Activated naive CD8-positive, alpha-beta T cell treated with anti-CD3 and anti-CD28 coated beads, Interleukin-2, amount 50 U/mL, for 24 hours (primary cell): ENCODE measurements at regions not wholly inside any gene's neighbourhood (a gene's known extent, or its start where the extent isn't known, plus 50 kb on each side); places are given as distances from the start of the nearest gene placed in this dataset.

Experiments
- ATAC-seq: fragments of 150-1000 bp; cut with Tn5 transposase; one replicate; pipeline ENCODE4 v1.10.0; 2021
- DNase-seq: peaks from one replicate; pipeline ENCODE4 v3.0.0; 2021
- H3K27ac Mint-ChIP-seq: one replicate; pipeline ENCODE4 v1.8.0; 2021; ENCODE audit warnings: mild to moderate bottlenecking, mixed read lengths
- H3K27me3 Mint-ChIP-seq: one replicate; pipeline ENCODE4 v1.8.0; 2021; ENCODE audit warnings: mixed read lengths
- H3K36me3 Mint-ChIP-seq: one replicate; pipeline ENCODE4 v1.8.0; 2021; ENCODE audit warnings: low read depth, mixed read lengths
- H3K4me1 Mint-ChIP-seq: one replicate; pipeline ENCODE4 v1.8.0; 2021; ENCODE audit warnings: mixed read lengths
- H3K4me3 Mint-ChIP-seq: one replicate; pipeline ENCODE4 v1.8.0; 2021; ENCODE audit warnings: mild to moderate bottlenecking, moderate library complexity, mixed read lengths
- H3K9me3 Mint-ChIP-seq: one replicate; pipeline ENCODE4 v1.8.0; 2021; ENCODE audit warnings: mixed read lengths

GRCh38 chrX:39851745-39852455 lies 245.9 kb downstream of the BCOR start:
- Mint-ChIP-seq H3K4me3 (no peak overlapping the region), H3K9me3 (no peaks in the 10 kb centered on the region), H3K27ac (no peak overlapping the region), H3K36me3 (no peaks in the 10 kb centered on the region), H3K4me1 (peaks cover 57% of the 10 kb centered on the region), H3K27me3 (no peaks in the 10 kb centered on the region)
- DNase-seq = no peak
- no peak for ATAC-seq

- no peaks in the 10 kb centered on the region for H3K9me3 Mint-ChIP-seq
- peaks cover 62% of the 10 kb centered on the region for H3K4me1 Mint-ChIP-seq
- H3K27ac Mint-ChIP-seq = peak overlapping the region; percentile 18
- no peaks in the 10 kb centered on the region for H3K36me3 Mint-ChIP-seq
- no peak for DNase-seq
- H3K27me3 Mint-ChIP-seq = no peaks in the 10 kb centered on the region
- ATAC-seq = no peak
- no peak overlapping the region for H3K4me3 Mint-ChIP-seq
Measured at GRCh38 chrX:39852491-39852890, 245.3 kb downstream of the BCOR start.

GRCh38 chrX:39853417-39854030 lies 244.2 kb downstream of the BCOR start:
- H3K27ac Mint-ChIP-seq = peak overlapping the region; percentile 73
- H3K27me3 Mint-ChIP-seq = no peaks in the 10 kb centered on the region
- H3K4me3 Mint-ChIP-seq = peak overlapping the region; percentile 79
- DNase-seq = no peak
- peaks cover 72% of the 10 kb centered on the region for H3K4me1 Mint-ChIP-seq
- no peaks in the 10 kb centered on the region for H3K9me3 Mint-ChIP-seq
- ATAC-seq = no peak
- H3K36me3 Mint-ChIP-seq = no peaks in the 10 kb centered on the region

- Mint-ChIP-seq H3K27me3 (no peaks in the 10 kb centered on the region), H3K4me1 (peaks cover 80% of the 10 kb centered on the region)
Measured at GRCh38 chrX:39854772-39855747, 242.7 kb downstream of the BCOR start.

GRCh38 chrX:39855748-39856129 lies 242.0 kb downstream of the BCOR start:
- Mint-ChIP-seq H3K4me3 (peak overlapping the region; percentile 79), H3K4me1 (peaks cover 83% of the 10 kb centered on the region), H3K27me3 (peaks cover 2% of the 10 kb centered on the region), H3K36me3 (no peaks in the 10 kb centered on the region), H3K9me3 (no peaks in the 10 kb centered on the region), H3K27ac (peak overlapping the region; percentile 96)
- peak; percentile 77 for DNase-seq
- ATAC-seq = peak; percentile 51

More at GRCh38 chrX:39854772-39855747, 242.7 kb downstream of the BCOR start:
- ATAC-seq (peak; percentile 86), DNase-seq (peak; percentile 63)
- Mint-ChIP-seq H3K9me3 (no peaks in the 10 kb centered on the region), H3K36me3 (no peaks in the 10 kb centered on the region), H3K4me3 (peak overlapping the region; percentile 79), H3K27ac (peak overlapping the region; percentile 96)

GRCh38 chrX:39856472-39857121 lies 241.2 kb downstream of the BCOR start:
- DNase-seq (no peak), ATAC-seq (no peak)
- Mint-ChIP-seq H3K4me1 (peaks cover 87% of the 10 kb centered on the region), H3K36me3 (no peaks in the 10 kb centered on the region), H3K27ac (peak overlapping the region; percentile 76), H3K9me3 (no peaks in the 10 kb centered on the region), H3K4me3 (no peak overlapping the region), H3K27me3 (peaks cover 2% of the 10 kb centered on the region)

- H3K36me3 Mint-ChIP-seq = no peaks in the 10 kb centered on the region
- H3K27me3 Mint-ChIP-seq = peaks cover 2% of the 10 kb centered on the region
- H3K4me1 Mint-ChIP-seq = peaks cover 84% of the 10 kb centered on the region
- ATAC-seq = peak; percentile 57
- H3K9me3 Mint-ChIP-seq = no peaks in the 10 kb centered on the region
- H3K27ac Mint-ChIP-seq = no peak overlapping the region
- peak; percentile 52 for DNase-seq
- H3K4me3 Mint-ChIP-seq = no peak overlapping the region
Measured at GRCh38 chrX:39857780-39858179, 240.0 kb downstream of the BCOR start.

- peak; percentile 74 for DNase-seq
- peak; percentile 65 for ATAC-seq
Measured at GRCh38 chrX:39859991-39860861, 237.5 kb downstream of the BCOR start.

GRCh38 chrX:39862963-39863362 lies 234.8 kb downstream of the BCOR start:
- Mint-ChIP-seq H3K4me1 (peaks cover 37% of the 10 kb centered on the region), H3K36me3 (no peaks in the 10 kb centered on the region), H3K27me3 (peaks cover 5% of the 10 kb centered on the region), H3K9me3 (no peaks in the 10 kb centered on the region), H3K27ac (no peak overlapping the region), H3K4me3 (no peak overlapping the region)
- DNase-seq (no peak), ATAC-seq (no peak)

More at GRCh38 chrX:39859991-39860861, 237.5 kb downstream of the BCOR start:
- H3K4me3 Mint-ChIP-seq = peak overlapping the region; percentile 36
- H3K9me3 Mint-ChIP-seq = no peaks in the 10 kb centered on the region
- H3K4me1 Mint-ChIP-seq = peaks cover 63% of the 10 kb centered on the region
- H3K36me3 Mint-ChIP-seq = no peaks in the 10 kb centered on the region
- H3K27me3 Mint-ChIP-seq = peaks cover 2% of the 10 kb centered on the region
- H3K27ac Mint-ChIP-seq = peak overlapping the region; percentile 93

GRCh38 chrX:39866229-39866628 lies 231.5 kb downstream of the BCOR start:
- DNase-seq (no peak), ATAC-seq (no peak)
- Mint-ChIP-seq H3K4me3 (no peak overlapping the region), H3K9me3 (no peaks in the 10 kb centered on the region), H3K27me3 (peaks cover 3% of the 10 kb centered on the region), H3K27ac (no peak overlapping the region), H3K4me1 (peaks cover 38% of the 10 kb centered on the region), H3K36me3 (no peaks in the 10 kb centered on the region)

- Mint-ChIP-seq H3K27me3 (peaks cover 5% of the 10 kb centered on the region), H3K4me1 (peaks cover 50% of the 10 kb centered on the region), H3K27ac (peak overlapping the region; percentile 84), H3K9me3 (no peaks in the 10 kb centered on the region), H3K36me3 (no peaks in the 10 kb centered on the region), H3K4me3 (peak overlapping the region; percentile 53)
- peak; percentile 68 for DNase-seq
- ATAC-seq = peak; percentile 68
Measured at GRCh38 chrX:39869846-39870601, 227.7 kb downstream of the BCOR start.

GRCh38 chrX:39871648-39872047 lies 226.1 kb downstream of the BCOR start:
- H3K36me3 Mint-ChIP-seq = no peaks in the 10 kb centered on the region
- no peak overlapping the region for H3K4me3 Mint-ChIP-seq
- peaks cover 54% of the 10 kb centered on the region for H3K4me1 Mint-ChIP-seq
- DNase-seq = no peak
- H3K27me3 Mint-ChIP-seq = peaks cover 9% of the 10 kb centered on the region
- no peak overlapping the region for H3K27ac Mint-ChIP-seq
- no peak for ATAC-seq
- no peaks in the 10 kb centered on the region for H3K9me3 Mint-ChIP-seq

GRCh38 chrX:39873117-39873516 lies 224.6 kb downstream of the BCOR start:
- ATAC-seq (no peak), DNase-seq (no peak)
- Mint-ChIP-seq H3K27me3 (peaks cover 7% of the 10 kb centered on the region), H3K9me3 (no peaks in the 10 kb centered on the region), H3K4me3 (no peak overlapping the region), H3K36me3 (no peaks in the 10 kb centered on the region), H3K4me1 (peaks cover 54% of the 10 kb centered on the region), H3K27ac (no peak overlapping the region)
